Glomerular visceral epithelial cell (primary cell): ENCODE measurements at regions not wholly inside any gene's neighbourhood (a gene's known extent, or its start where the extent isn't known, plus 50 kb on each side); places are given as distances from the start of the nearest gene placed in this dataset.

Experiments used
- DNase-seq: peaks from one replicate; pipeline ENCODE4 v3.0.0-alpha.2; 2016; ENCODE audit errors: extremely low spot score

GRCh38 chr12:107344035-107344808 is 250.9 kb upstream of the CRY1 start:
- DNase-seq = peak; percentile 95

GRCh38 chr12:107347261-107347660 is 253.9 kb upstream of the CRY1 start:
- no peak for DNase-seq

GRCh38 chr12:107349008-107349747 is 255.8 kb upstream of the CRY1 start:
- peak; percentile 97 for DNase-seq

GRCh38 chr12:107349839-107350238 is 256.5 kb upstream of the CRY1 start:
- DNase-seq = no peak

GRCh38 chr12:107351109-107351508 is 257.8 kb upstream of the CRY1 start:
- DNase-seq = no peak

- no peak for DNase-seq
These were observed 258.4 kb upstream of the CRY1 start for GRCh38 chr12:107351713-107352112.

GRCh38 chr12:107352347-107353081 is 259.2 kb upstream of the CRY1 start:
- DNase-seq = no peak

- no peak for DNase-seq
These were observed 260.0 kb upstream of the CRY1 start for GRCh38 chr12:107353312-107353711.

GRCh38 chr12:107355004-107355565 is 261.7 kb upstream of the CRY1 start:
- DNase-seq = no peak

- no peak for DNase-seq
These were observed 262.3 kb upstream of the CRY1 start for GRCh38 chr12:107355612-107356011.

- peak; percentile 86 for DNase-seq
These were observed 263.1 kb upstream of the CRY1 start for GRCh38 chr12:107356266-107356936.

GRCh38 chr12:107356937-107357295 is 263.6 kb upstream of the CRY1 start:
- no peak for DNase-seq

- DNase-seq = peak; percentile 93
These were observed 266.0 kb upstream of the CRY1 start for GRCh38 chr12:107359382-107359781.

- no peak for DNase-seq
These were observed 266.7 kb upstream of the CRY1 start for GRCh38 chr12:107360033-107360432.

- peak; percentile 73 for DNase-seq
These were observed 267.1 kb upstream of the CRY1 start for GRCh38 chr12:107360482-107360881.

- no peak for DNase-seq
These were observed 268.6 kb upstream of the CRY1 start for GRCh38 chr12:107361970-107362369.

GRCh38 chr12:107362960-107363359 is 269.6 kb upstream of the CRY1 start:
- DNase-seq = no peak

GRCh38 chr12:107364875-107365518 is 271.6 kb upstream of the CRY1 start:
- no peak for DNase-seq

- DNase-seq = no peak
These were observed 272.4 kb upstream of the CRY1 start for GRCh38 chr12:107365703-107366102.

GRCh38 chr12:107366322-107366721 is 273.0 kb upstream of the CRY1 start:
- no peak for DNase-seq

- DNase-seq = no peak
These were observed 275.2 kb upstream of the CRY1 start for GRCh38 chr12:107368586-107368985.
